A549 (cell line): ENCODE measurements at regions not wholly inside any gene's neighbourhood (a gene's known extent, or its start where the extent isn't known, plus 50 kb on each side); places are given as distances from the start of the nearest gene placed in this dataset.

Experiments used
- BHLHE40 ChIP-seq: IDR thresholded peaks from 2 replicates; pipeline ENCODE4 v1.6.1; 2012; ENCODE audit warnings: low read depth, low read length, inconsistent platforms
- EP300 ChIP-seq, 2 experiments: fragments of >200 bp; sonication (Bioruptor Twin); formaldehyde crosslinking; IDR thresholded peaks; 2 replicates in 1 of 2; 3 replicates in 1 of 2; pipeline ENCODE4 v1.6.1; 2016 to 2017
- HDAC2 ChIP-seq: fragments of 200-600 bp; sonication (generic); IDR thresholded peaks from 2 replicates; pipeline ENCODE4 v1.6.1; 2016
- MAZ ChIP-seq: fragments of 150-350 bp; IDR thresholded peaks from 2 replicates; pipeline ENCODE4 v1.6.1; 2014; ENCODE audit warnings: antibody characterized with exemption, low read depth, low read length, borderline replicate concordance
- POLR2A ChIP-seq: IDR thresholded peaks from 2 replicates; pipeline ENCODE4 v1.6.1; 2012; ENCODE audit warnings: mild to moderate bottlenecking, low read length
- RNF2 ChIP-seq: fragments of 200-600 bp; sonication (generic); IDR thresholded peaks from 2 replicates; pipeline ENCODE4 v1.6.1; 2016; ENCODE audit warnings: low read depth, mild to moderate bottlenecking, antibody characterized with exemption, moderate library complexity, borderline replicate concordance
- SMC3 ChIP-seq: fragments of >200 bp; sonication (Bioruptor Twin); formaldehyde crosslinking; IDR thresholded peaks from 3 replicates; pipeline ENCODE4 v1.6.1; 2018; ENCODE audit warnings: inconsistent platforms
- TF ChIP-seq, protein P1 (sequence below): IDR thresholded peaks from 2 replicates; pipeline ENCODE4 v1.6.1; 2012; ENCODE audit warnings: low read depth, borderline replicate concordance
- TF ChIP-seq, protein P2 (sequence below): fragments of >200 bp; sonication (Bioruptor Twin); formaldehyde crosslinking; IDR thresholded peaks from 3 replicates; pipeline ENCODE4 v1.5.1; 2016

DNA sequence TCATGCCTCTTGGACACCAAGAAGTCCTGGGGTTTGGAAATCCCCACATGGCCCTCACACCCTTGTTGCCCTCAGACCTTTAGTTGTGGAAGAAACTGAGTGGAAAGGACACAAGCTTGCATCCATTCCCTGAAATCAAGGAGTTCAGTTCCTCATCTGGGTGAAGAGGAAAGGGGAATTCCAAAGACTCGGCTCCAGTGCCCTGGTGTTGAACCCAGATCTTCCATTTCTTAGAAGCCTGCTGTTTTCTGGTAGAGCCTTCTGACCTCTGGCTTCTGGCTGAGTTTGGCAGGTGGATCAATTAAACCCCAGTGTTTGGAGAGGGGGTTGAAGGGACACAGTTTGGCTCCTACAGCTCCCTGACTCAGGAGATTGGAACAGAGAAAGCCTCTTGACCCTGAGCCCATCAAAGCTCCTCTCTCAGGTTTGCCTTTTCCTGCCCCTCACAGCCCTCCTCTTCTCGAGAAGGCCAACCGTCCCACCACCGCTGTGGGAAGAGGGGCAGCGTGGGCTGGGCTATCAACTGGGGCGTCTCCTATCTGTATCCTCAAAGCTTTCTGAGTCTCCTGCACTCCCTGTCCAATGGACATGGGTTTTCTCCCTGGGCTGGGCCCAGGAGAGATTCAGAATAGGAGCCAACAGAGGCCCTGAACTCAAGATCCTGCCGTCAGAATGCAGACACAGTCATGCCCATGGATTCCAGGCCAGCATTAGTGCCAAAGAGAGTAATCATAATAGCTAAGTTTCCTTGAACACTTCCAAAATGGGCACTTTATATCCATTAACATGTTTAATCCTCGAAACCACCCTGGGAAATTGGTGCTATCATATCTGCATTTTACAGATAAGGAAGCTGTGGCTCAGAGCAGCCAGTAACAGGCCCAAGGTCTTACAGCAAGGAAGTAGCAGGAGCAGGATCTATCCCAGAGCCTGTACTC, 146.2 kb downstream of the VEGFA start:
- TF ChIP-seq POLR2A (no peak), HDAC2 (no peak), SMC3 (no peak), RNF2 (no peak), EP300 (IDR thresholded peaks at IDR 0.05) (no peak), BHLHE40 (no peak), MAZ (no peak)
- TF ChIP-seq, protein P1, sequence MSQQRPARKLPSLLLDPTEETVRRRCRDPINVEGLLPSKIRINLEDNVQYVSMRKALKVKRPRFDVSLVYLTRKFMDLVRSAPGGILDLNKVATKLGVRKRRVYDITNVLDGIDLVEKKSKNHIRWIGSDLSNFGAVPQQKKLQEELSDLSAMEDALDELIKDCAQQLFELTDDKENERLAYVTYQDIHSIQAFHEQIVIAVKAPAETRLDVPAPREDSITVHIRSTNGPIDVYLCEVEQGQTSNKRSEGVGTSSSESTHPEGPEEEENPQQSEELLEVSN = no peak
- TF ChIP-seq, protein P2, sequence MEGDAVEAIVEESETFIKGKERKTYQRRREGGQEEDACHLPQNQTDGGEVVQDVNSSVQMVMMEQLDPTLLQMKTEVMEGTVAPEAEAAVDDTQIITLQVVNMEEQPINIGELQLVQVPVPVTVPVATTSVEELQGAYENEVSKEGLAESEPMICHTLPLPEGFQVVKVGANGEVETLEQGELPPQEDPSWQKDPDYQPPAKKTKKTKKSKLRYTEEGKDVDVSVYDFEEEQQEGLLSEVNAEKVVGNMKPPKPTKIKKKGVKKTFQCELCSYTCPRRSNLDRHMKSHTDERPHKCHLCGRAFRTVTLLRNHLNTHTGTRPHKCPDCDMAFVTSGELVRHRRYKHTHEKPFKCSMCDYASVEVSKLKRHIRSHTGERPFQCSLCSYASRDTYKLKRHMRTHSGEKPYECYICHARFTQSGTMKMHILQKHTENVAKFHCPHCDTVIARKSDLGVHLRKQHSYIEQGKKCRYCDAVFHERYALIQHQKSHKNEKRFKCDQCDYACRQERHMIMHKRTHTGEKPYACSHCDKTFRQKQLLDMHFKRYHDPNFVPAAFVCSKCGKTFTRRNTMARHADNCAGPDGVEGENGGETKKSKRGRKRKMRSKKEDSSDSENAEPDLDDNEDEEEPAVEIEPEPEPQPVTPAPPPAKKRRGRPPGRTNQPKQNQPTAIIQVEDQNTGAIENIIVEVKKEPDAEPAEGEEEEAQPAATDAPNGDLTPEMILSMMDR = no peak
